NCI-H1417 treated with DMSO at 0.1 percent for 48 hours (cell line): ENCODE measurements at regions not wholly inside any gene's neighbourhood (a gene's known extent, or its start where the extent isn't known, plus 50 kb on each side); places are given as distances from the start of the nearest gene placed in this dataset.
A peak's percentile ranks its signal among the peaks of the same experiment; 100 is the strongest.
"Not testable (repeated sequence)": the region's sequence is repeated elsewhere in the genome, so short reads cannot be mapped to it uniquely, and the experiment has no call there.

Experiments
- DNase-seq: peaks from one replicate; lab custom pipeline; 2025; lab: John Stamatoyannopoulos, UW

DNA sequence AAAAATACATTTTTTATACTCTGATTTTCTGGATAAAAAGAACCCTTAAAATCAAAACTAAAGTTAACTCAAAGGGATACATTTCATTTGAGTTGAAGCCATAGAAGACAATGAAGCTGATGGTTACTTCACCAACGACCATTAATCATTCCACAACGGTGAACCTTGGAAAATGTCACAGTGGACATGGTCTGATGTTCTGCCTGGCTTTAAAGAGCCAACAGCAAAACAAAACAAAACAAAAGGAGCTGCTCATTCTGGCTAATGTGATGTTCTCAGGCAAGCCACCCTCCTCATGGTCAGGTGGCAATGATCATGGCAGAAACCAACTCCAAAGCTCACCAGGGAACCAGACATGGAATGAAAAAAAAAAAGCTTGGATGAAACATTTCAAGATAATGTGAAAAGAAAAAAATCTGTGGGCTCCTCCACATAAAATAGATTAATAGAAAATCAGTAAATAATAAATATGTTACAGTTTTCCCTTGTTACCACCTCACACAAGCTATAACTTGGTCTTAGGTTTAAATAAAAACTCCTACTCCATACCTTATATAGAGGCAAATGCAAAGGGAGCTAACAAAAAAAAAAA, 90.1 kb upstream of the SERTAD2 start:
- DNase-seq = no peak

DNA sequence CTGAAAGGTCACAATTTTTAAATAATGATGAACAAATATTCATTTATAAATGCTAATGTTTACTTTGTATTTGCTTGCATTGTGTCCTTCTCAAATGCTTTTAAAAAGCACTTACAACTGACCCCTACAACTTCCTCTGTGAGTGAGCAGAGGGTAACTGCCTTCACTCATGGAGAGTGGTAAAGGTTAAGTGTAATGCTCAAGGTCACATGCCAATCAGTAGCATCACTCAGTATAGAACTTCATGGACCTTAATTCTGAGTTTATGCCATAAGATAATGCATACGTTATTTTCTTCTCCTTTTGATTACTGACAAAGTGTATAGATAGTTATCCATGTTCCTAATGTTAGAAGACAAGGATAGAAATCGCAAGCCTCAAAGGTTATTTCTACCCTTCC, 91.8 kb upstream of the SERTAD2 start:
- DNase-seq = no peak

DNA sequence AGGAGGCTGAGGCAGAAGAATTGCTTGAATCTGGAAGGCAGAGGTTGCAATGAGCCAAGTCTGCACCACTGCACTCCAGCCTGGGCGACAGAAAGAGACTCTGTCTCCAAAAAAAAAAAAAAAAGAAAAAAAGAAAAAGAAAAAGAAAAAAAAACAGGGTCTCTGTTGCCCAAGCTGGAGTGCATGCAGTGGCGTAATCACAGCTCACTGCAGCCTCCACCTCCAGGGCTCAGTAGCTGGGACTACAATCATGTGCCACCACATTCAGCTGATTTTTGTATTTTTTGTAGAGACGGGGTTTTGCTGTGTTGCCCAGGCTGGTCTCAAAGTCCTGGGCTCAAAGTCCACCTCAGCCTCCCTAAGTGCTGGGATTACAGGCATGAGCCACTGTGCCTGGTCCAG, 94.0 kb upstream of the SERTAD2 start:
- not testable (repeated sequence) for DNase-seq

DNA sequence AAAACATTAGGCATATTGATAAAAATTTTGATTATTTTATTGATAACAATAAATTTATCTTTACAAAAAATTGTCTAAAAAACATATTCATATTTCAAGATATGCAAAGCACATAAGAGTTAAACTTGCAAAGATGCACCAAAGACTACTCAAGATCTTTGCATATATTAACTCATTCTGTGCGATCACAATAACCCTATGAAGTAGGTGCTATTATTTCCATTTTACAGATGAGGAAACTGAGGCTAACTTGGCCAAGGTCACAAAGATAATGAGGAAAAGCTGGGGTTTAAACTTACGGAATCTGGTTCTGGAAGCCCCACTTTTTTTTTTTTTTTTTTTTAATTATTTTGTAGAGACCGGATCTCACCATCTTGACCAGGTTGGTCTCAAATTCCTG, 94.4 kb upstream of the SERTAD2 start:
- no peak for DNase-seq

DNA sequence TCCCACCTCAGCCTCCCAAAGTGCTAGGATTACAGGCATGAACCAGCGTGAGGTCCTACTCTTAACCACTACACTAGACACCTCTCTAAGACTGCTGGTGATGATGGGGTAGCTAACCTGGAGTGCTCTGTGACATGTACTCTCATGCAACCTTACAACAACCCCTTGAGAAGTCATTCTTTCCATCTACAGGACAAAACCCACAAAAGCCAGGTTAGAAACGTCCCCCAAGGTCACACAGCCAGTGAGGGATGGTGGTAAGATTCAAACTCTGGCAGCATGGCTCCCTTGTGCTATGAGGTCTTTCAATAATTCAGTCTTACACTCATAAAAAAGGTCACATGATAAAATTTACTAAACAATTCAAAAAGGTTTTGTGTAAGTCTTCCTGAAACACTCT, 94.8 kb upstream of the SERTAD2 start:
- no peak for DNase-seq

DNA sequence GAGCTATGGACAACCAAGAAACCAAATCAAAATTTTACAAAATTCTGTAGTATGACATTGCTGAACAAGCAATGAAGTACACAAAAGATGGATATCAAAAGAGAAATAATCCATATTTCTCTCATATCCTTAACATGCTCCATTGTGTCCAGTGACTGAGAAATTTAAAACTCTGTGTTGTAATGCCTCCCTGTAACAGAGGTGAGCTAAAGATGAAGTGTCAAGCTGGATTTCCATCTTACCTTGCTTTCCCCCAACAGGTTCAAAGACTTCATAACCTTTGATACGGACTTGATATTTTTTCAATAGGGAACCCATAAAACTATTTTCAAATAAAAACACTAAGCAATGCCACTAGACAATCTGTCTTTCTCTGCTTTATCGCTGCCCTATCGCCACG, 95.7 kb upstream of the SERTAD2 start:
- DNase-seq = no peak

DNA sequence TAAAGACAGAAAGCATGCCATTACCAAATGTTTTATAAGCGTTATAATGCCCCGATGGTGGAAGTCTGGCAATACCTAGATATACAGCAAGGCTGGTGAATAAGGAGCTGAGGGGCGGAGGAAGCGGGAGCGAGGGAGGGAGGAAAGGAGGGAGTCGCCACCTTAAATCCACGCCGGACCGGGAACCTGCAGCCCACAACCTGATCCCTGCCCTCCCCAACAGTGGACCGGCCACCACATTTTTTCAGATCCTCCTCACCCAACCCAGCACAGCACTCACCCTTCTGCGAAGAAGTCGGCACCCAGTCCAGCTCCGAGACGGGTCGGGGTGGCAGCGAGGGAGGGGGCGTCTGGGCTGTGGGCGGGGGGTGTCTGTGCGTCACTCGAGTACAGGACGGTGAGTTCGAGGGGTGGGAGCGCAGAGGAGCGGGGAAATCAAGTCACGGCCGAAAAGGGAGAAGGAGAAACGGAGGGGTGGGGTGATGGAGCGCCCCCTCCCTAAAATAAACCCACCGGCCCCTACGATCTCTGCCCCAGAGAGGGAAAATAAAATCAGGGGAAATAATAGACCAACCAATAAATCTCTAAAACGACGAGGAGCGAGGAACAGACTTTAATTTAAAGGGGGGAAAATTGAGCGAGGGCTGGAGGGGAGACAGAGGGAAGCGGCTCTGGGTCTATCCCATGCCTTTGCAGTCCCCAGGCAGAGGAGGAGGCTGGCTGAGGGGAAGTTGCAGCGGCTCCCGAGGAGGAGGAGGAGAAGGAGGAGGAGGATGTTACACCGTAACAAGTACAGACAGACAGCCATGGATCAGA, 96.5 kb upstream of the SERTAD2 start:
- DNase-seq = no peak

DNA sequence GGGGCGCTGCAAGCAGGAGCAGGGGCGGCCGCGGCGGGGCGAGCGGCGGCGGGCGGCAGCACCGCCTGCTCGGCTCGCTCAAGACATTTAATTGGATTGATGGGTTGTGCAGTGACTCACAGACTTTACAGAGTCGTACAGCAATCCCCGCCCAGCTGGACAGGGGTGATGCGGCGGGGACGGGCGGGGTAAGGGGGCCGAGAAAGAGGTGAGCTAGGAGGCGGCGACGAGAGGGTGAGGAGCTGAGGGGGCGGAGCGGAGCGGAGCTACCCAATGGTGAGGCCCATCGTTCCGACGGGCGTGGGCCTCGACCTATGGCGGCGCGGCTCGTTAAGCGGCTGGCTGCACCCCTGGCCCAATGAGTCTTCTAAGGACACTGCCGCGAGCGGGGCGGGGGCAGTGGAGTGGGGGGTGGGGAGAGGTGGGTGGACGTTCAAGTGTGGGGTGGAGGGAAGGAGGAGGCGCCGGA, 97.1 kb upstream of the SERTAD2 start:
- DNase-seq = peak; percentile 100

DNA sequence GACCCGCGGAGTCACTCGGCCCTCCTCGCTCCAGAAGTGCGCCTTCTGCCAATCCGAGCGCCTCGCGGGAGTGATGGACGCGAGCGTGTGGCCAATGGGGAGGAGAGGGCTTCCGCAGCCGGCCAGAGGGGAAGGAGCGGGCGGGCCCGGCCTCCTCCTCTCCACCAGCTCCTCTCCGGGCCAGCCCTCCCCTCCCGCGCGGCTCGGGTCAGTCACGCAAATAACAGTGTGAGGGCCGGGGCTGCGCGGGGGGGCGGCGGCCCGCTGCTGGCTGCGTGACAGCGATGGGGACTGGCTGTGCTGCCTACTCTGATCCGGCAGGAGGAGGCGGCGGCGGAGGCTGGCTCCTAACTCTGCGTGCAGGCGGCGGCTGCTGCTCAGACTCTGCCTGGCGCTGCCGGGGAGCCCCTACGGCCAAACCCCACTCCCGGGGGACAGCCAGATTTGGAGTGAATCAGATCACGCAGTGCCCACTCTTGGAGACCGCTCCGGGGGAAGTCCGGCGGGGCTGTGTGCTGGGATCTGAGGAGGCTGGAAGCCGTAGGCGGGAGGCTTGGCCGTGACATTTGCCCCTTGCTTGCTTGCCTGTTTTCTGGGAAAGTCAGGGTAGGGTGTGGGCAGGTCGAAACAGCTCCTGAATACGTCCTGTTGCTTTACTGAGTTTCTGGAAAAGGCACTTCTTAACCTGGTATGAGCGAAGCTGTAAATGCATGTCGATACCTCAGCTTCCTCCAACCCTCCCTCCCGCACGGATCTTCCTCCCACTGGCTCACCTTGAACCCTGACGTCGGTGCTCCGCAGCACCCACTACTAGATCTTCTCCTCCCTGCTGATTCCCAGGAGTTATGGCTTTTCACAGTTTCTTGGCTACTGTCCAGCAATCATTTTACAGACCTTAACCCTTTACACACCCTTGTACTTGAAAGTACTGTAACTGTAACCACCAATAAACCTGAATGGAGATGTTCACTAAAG, 97.9 kb upstream of the SERTAD2 start:
- peak; percentile 100 for DNase-seq

DNA sequence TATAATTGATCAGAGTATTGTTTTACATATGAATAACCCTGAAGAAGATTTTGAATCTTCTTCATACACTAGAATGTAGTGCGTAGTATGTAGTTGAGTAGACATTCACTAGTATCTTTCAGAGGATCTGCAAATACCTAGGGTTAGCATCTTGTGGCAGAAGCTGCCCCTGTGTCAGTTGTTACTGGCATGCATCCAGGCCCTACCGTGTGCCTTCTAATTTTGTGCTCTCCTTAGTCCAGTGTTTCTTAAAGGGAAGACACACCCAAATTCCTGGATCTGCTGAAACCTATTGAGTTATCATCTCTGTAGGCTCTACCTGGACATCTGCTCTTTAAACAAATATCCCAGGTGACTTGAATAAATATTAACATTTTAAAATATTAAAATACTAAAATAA, 99.7 kb upstream of the SERTAD2 start:
- DNase-seq = no peak

DNA sequence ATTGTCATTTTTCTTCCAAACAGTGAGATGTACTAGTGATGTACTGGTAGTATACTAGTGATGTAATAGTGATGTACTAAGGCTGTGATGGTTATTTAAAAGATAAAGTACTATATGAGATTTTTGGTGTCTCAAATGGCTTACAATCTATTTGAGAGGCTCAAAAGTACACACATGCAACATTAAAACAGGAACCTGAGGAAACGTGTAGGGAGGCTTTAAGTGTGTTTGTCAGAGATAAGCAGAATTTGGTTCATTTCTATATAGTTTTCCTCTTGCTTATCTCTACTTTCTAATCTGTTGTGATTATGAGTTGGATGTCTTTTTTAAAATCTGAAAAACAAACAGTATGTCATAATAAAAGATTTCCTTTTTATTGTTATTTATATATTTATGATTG, 100.9 kb upstream of the SERTAD2 start:
- no peak for DNase-seq

DNA sequence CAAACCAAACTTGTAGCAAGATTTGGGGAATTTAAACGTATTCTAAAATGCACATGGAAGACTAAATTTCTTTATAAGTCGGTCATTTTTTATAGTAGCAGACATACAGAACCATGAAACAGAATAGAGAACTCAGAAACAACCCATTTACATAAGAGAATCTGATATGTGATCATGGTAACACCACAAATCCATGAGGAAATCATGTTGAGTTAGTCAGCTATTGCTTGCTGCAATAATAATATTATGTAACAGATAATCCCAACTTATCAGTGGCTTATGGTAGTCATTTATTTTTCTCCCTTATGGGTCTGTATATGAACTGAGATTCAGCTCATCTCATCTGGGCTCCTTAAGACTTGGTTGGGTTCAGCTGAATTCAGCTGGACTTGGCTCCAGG, 103.4 kb upstream of the SERTAD2 start:
- DNase-seq = no peak

DNA sequence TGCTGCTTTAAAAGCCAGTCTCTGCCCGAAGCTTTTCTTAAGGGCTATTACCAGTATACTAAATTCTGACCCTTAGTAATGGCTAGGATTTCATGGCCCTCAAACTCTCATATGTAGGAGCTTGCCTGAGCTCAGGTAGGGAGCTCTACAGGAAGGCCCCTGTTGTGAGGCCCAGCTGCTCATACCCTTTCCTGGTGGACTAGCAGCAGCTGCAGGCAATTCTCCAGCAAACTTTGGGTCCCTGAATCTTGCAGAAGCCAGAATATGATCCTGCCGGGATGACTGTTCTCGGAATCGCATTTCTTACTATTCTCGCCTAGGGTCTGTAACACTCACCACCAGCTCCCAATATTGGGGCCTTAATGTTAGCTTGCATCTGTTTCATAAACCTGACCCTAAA, 106.4 kb upstream of the SERTAD2 start:
- no peak for DNase-seq

DNA sequence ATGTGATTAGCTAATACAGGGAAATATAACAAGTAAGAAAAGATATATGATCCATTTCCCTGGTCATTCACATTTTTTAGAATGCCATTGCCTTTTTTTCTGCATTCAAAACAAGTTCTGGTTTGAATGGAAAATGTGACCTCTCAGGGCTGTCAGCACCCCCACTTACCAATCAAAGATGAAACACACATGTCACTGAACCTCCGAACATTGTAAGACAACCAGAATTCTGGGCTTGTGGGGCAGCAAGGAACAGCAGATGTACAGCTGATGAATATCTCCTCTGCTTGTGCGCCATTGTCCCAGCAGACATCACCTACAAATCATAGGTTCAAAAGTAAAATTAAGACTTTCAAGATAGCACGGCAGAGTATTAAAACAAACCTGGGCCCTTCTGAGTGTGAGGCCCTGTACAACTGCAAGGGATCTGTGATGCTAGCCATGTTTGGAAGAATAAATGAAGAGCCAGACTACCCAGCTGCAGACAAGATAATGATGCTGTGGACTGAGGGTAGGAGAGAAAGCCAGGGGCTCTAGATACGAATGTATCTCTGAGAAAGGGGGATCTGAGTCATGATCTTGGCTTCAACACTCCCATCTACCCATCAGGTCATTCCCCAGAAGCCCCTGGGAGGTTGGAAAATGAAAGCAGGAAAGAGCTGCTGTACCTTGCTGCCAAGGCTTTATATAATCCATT, 108.7 kb upstream of the SERTAD2 start:
- no peak for DNase-seq

DNA sequence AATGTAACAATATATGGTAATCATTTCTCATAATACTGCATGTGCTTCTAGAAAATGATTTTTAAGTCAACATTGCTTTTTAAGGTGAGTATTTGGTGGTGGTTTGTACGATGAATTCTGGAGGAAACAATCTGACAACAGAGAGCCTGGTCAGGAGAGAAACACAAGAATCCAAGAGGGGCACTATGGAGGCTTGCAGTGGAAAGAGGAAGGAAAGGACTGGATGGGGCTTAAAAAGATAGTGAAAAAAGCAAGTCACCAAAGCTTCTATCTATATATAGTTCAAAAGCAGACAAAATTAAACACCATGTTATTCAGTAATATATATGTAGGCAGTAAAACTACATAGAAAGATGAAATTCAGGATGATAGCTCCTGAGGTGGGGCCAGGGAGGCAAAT, 109.4 kb upstream of the SERTAD2 start:
- no peak for DNase-seq

DNA sequence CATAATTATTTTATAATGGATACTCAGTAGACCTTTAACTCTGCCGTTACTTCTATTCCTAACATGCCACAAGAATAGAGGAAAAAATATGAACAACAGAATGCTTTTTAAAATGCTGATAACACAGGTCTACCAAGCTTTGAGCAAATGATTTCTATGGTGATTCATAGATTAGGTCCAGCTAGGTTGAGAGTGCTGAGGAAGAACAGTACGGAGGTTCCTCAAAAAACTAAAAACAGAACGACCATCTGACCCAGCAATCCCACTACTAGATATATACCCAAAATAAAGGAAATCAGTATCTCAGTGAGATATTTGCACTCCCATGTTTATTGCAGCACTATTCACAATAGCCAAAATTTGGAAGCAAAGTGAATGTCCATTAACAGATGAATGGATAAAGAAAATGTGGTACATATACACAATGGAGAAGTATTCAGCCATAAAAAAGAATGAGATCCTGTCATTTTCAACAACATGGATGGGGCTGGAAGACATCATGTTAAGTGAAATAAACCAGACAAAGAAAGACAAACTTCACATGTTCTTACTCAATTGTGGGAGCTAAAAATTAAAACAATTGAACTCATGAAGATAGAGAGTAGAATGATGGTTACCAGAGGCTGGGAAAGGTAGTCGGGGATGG, 111.6 kb upstream of the SERTAD2 start:
- DNase-seq = no peak

DNA sequence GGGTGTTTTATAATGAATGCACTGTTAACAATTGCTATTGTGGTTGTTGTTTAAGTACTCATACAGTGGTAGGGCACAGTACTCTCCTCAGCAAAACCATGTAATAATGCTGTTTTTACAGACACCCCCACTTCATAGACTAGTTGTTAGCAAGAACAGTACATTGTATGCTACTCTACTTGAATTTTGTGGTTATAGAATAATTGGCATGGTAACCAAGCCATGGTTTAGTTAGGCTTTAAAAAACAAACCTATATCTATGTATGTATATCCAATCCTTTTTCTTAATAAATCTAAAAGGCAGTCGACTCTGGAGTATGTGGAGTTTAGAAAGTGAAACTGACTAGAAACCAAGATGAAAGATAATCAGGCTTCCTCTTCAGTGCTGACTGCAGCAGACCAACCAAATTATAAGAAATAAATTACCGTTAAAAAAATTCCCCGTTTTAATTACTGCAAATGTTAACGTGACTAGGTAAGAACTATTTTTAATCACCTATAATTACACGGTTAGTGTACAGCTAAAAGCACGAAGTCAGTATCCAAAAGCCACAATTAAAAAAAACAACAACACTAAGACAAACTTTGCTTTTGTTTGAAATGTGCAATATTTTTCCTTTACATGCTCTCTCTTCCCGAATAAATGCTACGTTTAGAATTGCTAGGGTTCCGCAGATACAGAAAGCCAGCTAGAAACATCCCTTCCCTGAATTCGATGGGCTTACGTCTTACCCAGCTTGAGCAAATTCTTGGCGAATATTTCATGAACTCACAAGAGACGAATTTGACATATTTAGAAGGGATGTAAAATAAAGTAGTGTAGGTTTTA, 113.3 kb upstream of the SERTAD2 start:
- peak; percentile 59 for DNase-seq

DNA sequence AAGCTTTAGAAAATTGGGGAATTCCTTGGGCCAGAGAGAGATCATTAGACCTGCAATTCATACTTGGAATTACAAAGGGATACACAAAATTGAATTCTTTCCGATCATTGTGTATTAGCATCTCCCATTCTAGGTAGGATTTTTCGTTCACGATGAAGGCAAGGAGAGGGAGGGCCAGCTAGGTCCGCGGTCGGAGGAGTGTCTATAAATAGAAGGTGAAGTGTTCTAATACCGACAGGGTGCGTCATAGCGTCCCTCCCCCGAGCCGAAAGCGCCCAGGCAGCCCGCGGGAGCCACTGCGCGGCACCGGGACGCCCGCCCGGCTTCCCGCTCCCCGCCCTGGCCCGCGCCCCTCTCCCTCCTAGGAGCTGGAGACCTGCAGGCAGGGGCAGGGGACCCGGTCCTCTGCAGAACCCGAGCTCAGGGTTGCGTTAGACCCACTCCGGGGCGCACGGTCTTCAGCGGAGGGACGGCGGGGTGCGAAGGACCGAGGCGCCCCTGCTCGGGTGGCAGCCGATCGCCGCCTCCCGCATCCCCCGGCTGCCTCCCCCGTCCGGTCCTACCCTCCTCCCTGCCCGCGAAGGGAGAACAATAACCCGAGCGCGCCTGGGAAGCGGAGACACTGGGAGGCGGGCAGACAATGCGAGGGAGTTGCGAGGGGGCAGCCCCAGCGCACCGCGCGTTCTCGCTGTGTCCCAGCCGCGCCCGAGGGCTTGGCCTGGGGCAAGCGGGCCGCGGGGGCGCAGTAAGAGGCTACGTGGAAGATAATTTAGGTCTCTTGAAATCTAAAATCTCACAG, 114.2 kb upstream of the SERTAD2 start:
- peak; percentile 88 for DNase-seq

DNA sequence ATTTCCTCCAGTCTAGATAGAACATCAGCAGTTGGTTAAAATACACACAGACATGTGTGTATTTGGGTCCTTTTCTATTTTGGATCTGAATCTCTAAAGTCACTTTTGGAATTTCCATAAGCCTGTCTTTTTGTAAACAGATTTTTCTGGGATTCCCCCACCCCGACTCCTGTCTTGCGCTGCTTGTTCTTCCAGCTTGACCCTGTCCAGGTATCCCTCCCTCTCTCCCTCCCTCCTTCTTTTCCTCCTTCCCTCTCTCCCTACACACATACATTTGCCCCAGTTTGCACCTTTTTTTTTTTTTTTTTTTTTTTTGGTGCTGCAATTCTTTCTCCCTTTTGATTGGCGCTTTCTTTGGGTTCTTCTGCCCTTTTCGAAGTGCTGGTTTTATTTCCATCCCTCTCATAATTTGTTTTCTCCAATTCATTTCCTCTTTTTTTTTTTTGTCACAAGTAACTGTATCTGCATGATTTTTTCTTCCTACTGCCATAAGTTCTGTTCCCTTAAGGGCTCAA, 114.8 kb upstream of the SERTAD2 start:
- no peak for DNase-seq
